Fibroblast of lung (primary cell): ENCODE measurements at regions not wholly inside any gene's neighbourhood (a gene's known extent, or its start where the extent isn't known, plus 50 kb on each side); places are given as distances from the start of the nearest gene placed in this dataset.

Source experiments
- DNase-seq, 2 donors: peaks; one replicate each; pipeline versions ENCODE4 v3.0.0 to v3.0.0-alpha.2; 2010; ENCODE audit warnings: low read depth in 2 of 2
- H2AFZ ChIP-seq: 2 replicates; pipeline ENCODE4 v1.5.1; 2012; ENCODE audit warnings: low read length, control low read depth, inconsistent platforms
- H3K27ac ChIP-seq: 2 replicates; pipeline ENCODE4 v1.5.1; 2011; ENCODE audit warnings: low read length, control low read depth; ENCODE audit not compliant: insufficient read depth
- H3K27me3 ChIP-seq: 2 replicates; pipeline ENCODE4 v1.5.1; 2011; ENCODE audit warnings: mild to moderate bottlenecking, low read length; ENCODE audit not compliant: control insufficient read depth, insufficient read depth
- H3K36me3 ChIP-seq: 2 replicates; pipeline ENCODE4 v1.5.1; 2011; ENCODE audit warnings: low read length; ENCODE audit not compliant: control insufficient read depth, insufficient read depth
- H3K4me1 ChIP-seq: 2 replicates; pipeline ENCODE4 v1.5.1; 2011; ENCODE audit warnings: low read length; ENCODE audit not compliant: control insufficient read depth, insufficient read depth; ENCODE audit errors: extremely low read depth
- H3K4me2 ChIP-seq: 2 replicates; pipeline ENCODE4 v1.5.1; 2011; ENCODE audit warnings: low read length, control low read depth; ENCODE audit not compliant: insufficient read depth; ENCODE audit errors: extremely low read depth
- H3K4me3 ChIP-seq, 4 experiments: fragments of 200-600 bp in 1 of 4; sonication (generic) in 1 of 4; replicated peaks in 1 of 4; 2 replicates each; pipeline ENCODE4 v1.5.1; 2011 to 2016; ENCODE audit warnings: low read length in 4 of 4, low read depth in 3 of 4, mild to moderate bottlenecking in 3 of 4, control low read depth in 2 of 4, inconsistent platforms in 1 of 4, mixed read lengths in 1 of 4; ENCODE audit not compliant: insufficient read depth in 1 of 4; ENCODE audit errors: control extremely low read depth in 1 of 4
- H3K79me2 ChIP-seq: 2 replicates; pipeline ENCODE4 v1.5.1; 2012; ENCODE audit warnings: mild to moderate bottlenecking, low read length, inconsistent platforms; ENCODE audit not compliant: control insufficient read depth, insufficient read depth
- H3K9ac ChIP-seq: 2 replicates; pipeline ENCODE4 v1.5.1; 2011; ENCODE audit warnings: mild to moderate bottlenecking, low read length, control low read depth; ENCODE audit not compliant: insufficient read depth
- H3K9me3 ChIP-seq: 2 replicates; pipeline ENCODE4 v1.5.1; 2012; ENCODE audit warnings: low read depth, low read length; ENCODE audit not compliant: control insufficient read depth, insufficient read depth
- H4K20me1 ChIP-seq: 2 replicates; pipeline ENCODE4 v1.5.1; 2011; ENCODE audit warnings: low read length; ENCODE audit not compliant: control insufficient read depth, insufficient read depth; ENCODE audit errors: extremely low read depth
- EZH2 ChIP-seq: IDR thresholded peaks from 2 replicates; pipeline ENCODE4 v1.5.1; 2012; ENCODE audit warnings: low read length, control low read depth, mild to moderate bottlenecking; ENCODE audit errors: missing control alignments
- TF ChIP-seq, protein P1 (sequence below), 2 donors: IDR thresholded peaks in 1 of 2; conservative IDR thresholded peaks in 1 of 2; 1 replicate in 1 of 2; 2 replicates in 1 of 2; pipeline ENCODE4 v1.5.1; 2011 to 2012; ENCODE audit warnings: low read length in 2 of 2, control low read depth in 1 of 2, inconsistent platforms in 1 of 2, low read depth in 1 of 2, mild to moderate bottlenecking in 1 of 2

GRCh38 chr15:52857471-52857870 lies 67.3 kb upstream of the ONECUT1 start:
- Histone ChIP-seq H3K4me2 (no peak overlapping the region), H4K20me1 (no peaks in the 10 kb centered on the region), H3K9me3 (no peaks in the 10 kb centered on the region), H2AFZ (no peak overlapping the region), H3K4me1 (no peaks in the 10 kb centered on the region), H3K79me2 (no peaks in the 10 kb centered on the region), H3K27me3 (no peaks in the 10 kb centered on the region), H3K27ac (no peak overlapping the region), H3K9ac (no peak overlapping the region), H3K4me3 (no peak overlapping the region), H3K36me3 (no peaks in the 10 kb centered on the region)
- DNase-seq, result no peak
- no peak for TF ChIP-seq EZH2
- TF ChIP-seq, protein P1, sequence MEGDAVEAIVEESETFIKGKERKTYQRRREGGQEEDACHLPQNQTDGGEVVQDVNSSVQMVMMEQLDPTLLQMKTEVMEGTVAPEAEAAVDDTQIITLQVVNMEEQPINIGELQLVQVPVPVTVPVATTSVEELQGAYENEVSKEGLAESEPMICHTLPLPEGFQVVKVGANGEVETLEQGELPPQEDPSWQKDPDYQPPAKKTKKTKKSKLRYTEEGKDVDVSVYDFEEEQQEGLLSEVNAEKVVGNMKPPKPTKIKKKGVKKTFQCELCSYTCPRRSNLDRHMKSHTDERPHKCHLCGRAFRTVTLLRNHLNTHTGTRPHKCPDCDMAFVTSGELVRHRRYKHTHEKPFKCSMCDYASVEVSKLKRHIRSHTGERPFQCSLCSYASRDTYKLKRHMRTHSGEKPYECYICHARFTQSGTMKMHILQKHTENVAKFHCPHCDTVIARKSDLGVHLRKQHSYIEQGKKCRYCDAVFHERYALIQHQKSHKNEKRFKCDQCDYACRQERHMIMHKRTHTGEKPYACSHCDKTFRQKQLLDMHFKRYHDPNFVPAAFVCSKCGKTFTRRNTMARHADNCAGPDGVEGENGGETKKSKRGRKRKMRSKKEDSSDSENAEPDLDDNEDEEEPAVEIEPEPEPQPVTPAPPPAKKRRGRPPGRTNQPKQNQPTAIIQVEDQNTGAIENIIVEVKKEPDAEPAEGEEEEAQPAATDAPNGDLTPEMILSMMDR (conservative IDR thresholded peaks at IDR 0.05 in 1 of 2, IDR thresholded peaks at IDR 0.05 in 1 of 2; ENCODE audit: low read depth in 1 of 2, low read length in 2 of 2), result no peak

DNA sequence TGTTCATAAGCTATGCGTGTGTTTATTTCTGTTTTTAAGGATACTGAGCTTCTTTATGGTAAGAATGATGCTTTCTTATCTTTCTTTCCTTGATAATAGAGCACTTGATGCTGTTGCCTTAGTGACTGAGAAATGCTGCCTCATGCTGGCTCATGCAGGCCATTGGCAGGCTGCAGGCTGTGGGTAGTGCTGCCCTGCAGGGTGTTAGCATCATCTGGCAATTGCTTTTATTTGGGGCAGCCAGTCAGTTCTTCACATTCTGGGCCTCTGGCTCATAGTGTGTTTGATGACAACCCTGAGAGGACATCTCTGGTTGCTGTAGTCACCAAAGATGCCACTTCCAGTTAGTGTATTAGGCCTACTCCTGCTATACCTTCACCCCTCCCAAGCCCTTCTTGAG lies 66.2 kb upstream of the ONECUT1 start:
- H3K9me3 ChIP-seq, result no peaks in the 10 kb centered on the region
- H3K36me3 ChIP-seq, result no peaks in the 10 kb centered on the region
- H3K27me3 ChIP-seq, result no peaks in the 10 kb centered on the region
- no peaks in the 10 kb centered on the region for H3K4me1 ChIP-seq
- H3K9ac ChIP-seq, result no peak overlapping the region
- no peak for DNase-seq
- H4K20me1 ChIP-seq, result no peaks in the 10 kb centered on the region
- no peak overlapping the region for H3K4me3 ChIP-seq
- H3K27ac ChIP-seq, result no peak overlapping the region
- H3K79me2 ChIP-seq, result no peaks in the 10 kb centered on the region
- H2AFZ ChIP-seq, result no peak overlapping the region
- no peak overlapping the region for H3K4me2 ChIP-seq
- TF ChIP-seq, protein P1 (conservative IDR thresholded peaks at IDR 0.05 in 1 of 2, IDR thresholded peaks at IDR 0.05 in 1 of 2; ENCODE audit: low read depth in 1 of 2, low read length in 2 of 2), result no peak
- no peak for TF ChIP-seq EZH2

GRCh38 chr15:52855157-52855556 lies 65.0 kb upstream of the ONECUT1 start:
- DNase-seq, result no peak
- H4K20me1 ChIP-seq, result no peaks in the 10 kb centered on the region

More at GRCh38 chr15:52855157-52855556, 65.0 kb upstream of the ONECUT1 start:
- H2AFZ ChIP-seq, result no peak overlapping the region
- TF ChIP-seq EZH2, result no peak
- TF ChIP-seq, protein P1 (conservative IDR thresholded peaks at IDR 0.05 in 1 of 2, IDR thresholded peaks at IDR 0.05 in 1 of 2; ENCODE audit: low read depth in 1 of 2, low read length in 2 of 2), result no peak
- no peaks in the 10 kb centered on the region for H3K4me1 ChIP-seq
- no peaks in the 10 kb centered on the region for H3K36me3 ChIP-seq
- H3K9me3 ChIP-seq, result no peaks in the 10 kb centered on the region
- no peak overlapping the region for H3K9ac ChIP-seq
- no peaks in the 10 kb centered on the region for H3K79me2 ChIP-seq
- no peak overlapping the region for H3K4me3 ChIP-seq
- H3K4me2 ChIP-seq, result no peak overlapping the region
- H3K27ac ChIP-seq, result no peak overlapping the region
- H3K27me3 ChIP-seq, result no peaks in the 10 kb centered on the region
